HCT116 (cell line): ENCODE measurements at regions not wholly inside any gene's neighbourhood (a gene's known extent, or its start where the extent isn't known, plus 50 kb on each side); places are given as distances from the start of the nearest gene placed in this dataset.

Experiments
- ATAC-seq: fragments of 200-7000 bp; cut with Tn5 transposase; 2 replicates; pipeline ENCODE4 v1.9.1; 2020; ENCODE audit warnings: mild to moderate bottlenecking, moderate library complexity
- BruUV-seq: library from RNA; stranded (reverse); fragments of 400-500 nt; replicated peaks from 2 replicates; lab custom pipeline; 2021; lab: Mats Ljungman, UMichigan
- CTCF ChIA-PET: fragments of 300-600 bp; sonication (Branson Sonifier 250); formaldehyde crosslinking; loops from one replicate; lab custom pipeline; 2021; ENCODE audit warnings: antibody characterized with exemption; lab: Charles Lee
- POLR2A ChIA-PET: fragments of 300-600, 350-600 bp; sonication (Branson Sonifier 250); formaldehyde crosslinking; loops from one replicate; lab custom pipeline; 2021; ENCODE audit warnings: antibody characterized with exemption; lab: Charles Lee
- RAD21 ChIA-PET, 2 experiments: fragments of 300-600 bp; sonication (Branson Sonifier 250); formaldehyde crosslinking; loops; one replicate each; lab custom pipeline; 2023; ENCODE audit warnings: low total read pairs in 2 of 2; ENCODE audit not compliant: uncharacterized antibody in 2 of 2, unreplicated experiment in 2 of 2, low non-redundant PET in 1 of 2; lab: Charles Lee
- DNase-seq: peaks from one replicate; pipeline ENCODE4 v3.0.0-alpha.2; 2010; ENCODE audit warnings: low read depth, low spot score
- H2AFZ ChIP-seq: fragments of 200-600 bp; shearing (Covaris generic), sonication (generic); 2 replicates; pipeline ENCODE4 v1.6.1; 2017; ENCODE audit warnings: low read depth, mixed run types, mixed read lengths, antibody characterized with exemption, low read length; ENCODE audit not compliant: poor library complexity, severe bottlenecking
- H3K27ac ChIP-seq: 2 replicates; pipeline ENCODE4 v1.5.1; 2012; ENCODE audit warnings: low read depth, low read length
- H3K27me3 ChIP-seq: fragments of 200-600 bp; sonication (generic); 2 replicates; pipeline ENCODE4 v1.6.1; 2016; ENCODE audit warnings: mixed run types, low read length, mixed read lengths; ENCODE audit not compliant: insufficient read depth
- H3K36me3 ChIP-seq, 2 experiments: fragments of 200-500 bp in 1 of 2; fragments of 200-600 bp in 1 of 2; sonication (Bioruptor generic) in 1 of 2; sonication (generic) in 1 of 2; 2 replicates each; pipeline versions ENCODE4 v1.5.1 to v1.6.1; 2014 to 2016; ENCODE audit warnings: low read length in 2 of 2, inconsistent platforms in 1 of 2, mixed read lengths in 1 of 2, mixed run types in 1 of 2; ENCODE audit not compliant: insufficient read depth in 2 of 2, control insufficient read depth in 1 of 2
- H3K4me1 ChIP-seq, 2 experiments: fragments of 200-600 bp in 1 of 2; sonication (generic) in 1 of 2; 2 replicates each; pipeline versions ENCODE4 v1.5.1 to v1.6.1; 2012 to 2017; ENCODE audit warnings: low read length in 2 of 2, inconsistent platforms in 1 of 2, mild to moderate bottlenecking in 1 of 2, mixed read lengths in 1 of 2, mixed run types in 1 of 2, moderate library complexity in 1 of 2; ENCODE audit not compliant: insufficient read depth in 2 of 2, control insufficient read depth in 1 of 2
- H3K4me2 ChIP-seq: fragments of 200-600 bp; sonication (generic); 2 replicates; pipeline ENCODE4 v1.6.1; 2017; ENCODE audit warnings: mixed run types, low read length, mixed read lengths
- H3K4me3 ChIP-seq, 2 experiments: fragments of 200-600 bp in 1 of 2; sonication (generic) in 1 of 2; replicated peaks in 1 of 2; 2 replicates each; pipeline ENCODE4 v1.5.1; 2011 to 2016; ENCODE audit warnings: low read length in 2 of 2, control low read depth in 1 of 2, low read depth in 1 of 2, mild to moderate bottlenecking in 1 of 2, mixed read lengths in 1 of 2, mixed run types in 1 of 2
- H3K79me2 ChIP-seq: fragments of 200-600 bp; sonication (generic); 2 replicates; pipeline ENCODE4 v1.6.1; 2017; ENCODE audit warnings: mild to moderate bottlenecking, mixed run types, low read length, moderate library complexity, mixed read lengths; ENCODE audit not compliant: insufficient read depth
- H3K9ac ChIP-seq: fragments of 200-600 bp; sonication (generic); 2 replicates; pipeline ENCODE4 v1.6.1; 2016; ENCODE audit warnings: low read length, mixed read lengths
- H3K9me2 ChIP-seq: fragments of 200-600 bp; sonication (generic), shearing (Covaris generic); 2 replicates; pipeline ENCODE4 v1.6.1; 2017; ENCODE audit warnings: mixed run types, mild to moderate bottlenecking, moderate library complexity; ENCODE audit not compliant: insufficient read depth
- H3K9me3 ChIP-seq, 2 experiments: fragments of 200-500 bp in 1 of 2; fragments of 200-600 bp in 1 of 2; sonication (Bioruptor generic) in 1 of 2; sonication (generic) in 1 of 2; 2 replicates each; pipeline ENCODE4 v1.6.1; 2014 to 2017; ENCODE audit warnings: low read length in 2 of 2, mixed read lengths in 2 of 2, inconsistent platforms in 1 of 2, low read depth in 1 of 2, mild to moderate bottlenecking in 1 of 2, mixed run types in 1 of 2, moderate library complexity in 1 of 2; ENCODE audit not compliant: control insufficient read depth in 1 of 2, insufficient read depth in 1 of 2
- H4K20me1 ChIP-seq: fragments of 200-600 bp; sonication (generic), shearing (Covaris generic); 2 replicates; pipeline ENCODE4 v1.6.1; 2017; ENCODE audit warnings: mixed run types, mild to moderate bottlenecking, moderate library complexity; ENCODE audit not compliant: insufficient read depth
- CBX3 ChIP-seq: IDR thresholded peaks from 2 replicates; pipeline ENCODE4 v1.6.1; 2012; ENCODE audit warnings: low read depth
- CEBPB ChIP-seq: IDR thresholded peaks from 2 replicates; pipeline ENCODE4 v1.6.1; 2012; ENCODE audit warnings: low read depth
- CTCF ChIP-seq, 3 experiments: fragments of 200-600 bp in 1 of 3; sonication (generic) in 1 of 3; IDR thresholded peaks in 2 of 3; conservative IDR thresholded peaks in 1 of 3; 2 replicates each; pipeline ENCODE4 v1.5.1; 2012 to 2017; ENCODE audit warnings: low read depth in 2 of 3, low read length in 2 of 3, antibody characterized with exemption in 1 of 3, borderline replicate concordance in 1 of 3, control low read depth in 1 of 3, mild to moderate bottlenecking in 1 of 3, mixed read lengths in 1 of 3, mixed run types in 1 of 3, moderate library complexity in 1 of 3; ENCODE audit not compliant: insufficient read depth in 1 of 3
- EGR1 ChIP-seq: IDR thresholded peaks from 2 replicates; pipeline ENCODE4 v1.6.1; 2012; ENCODE audit warnings: low read depth
- ELF1 ChIP-seq: IDR thresholded peaks from 2 replicates; pipeline ENCODE4 v1.6.1; 2012; ENCODE audit warnings: low read depth, borderline replicate concordance
- EZH2 ChIP-seq: fragments of 200-600 bp; sonication (generic); IDR thresholded peaks from 2 replicates; pipeline ENCODE4 v1.6.1; 2017; ENCODE audit warnings: antibody characterized with exemption, mixed run types
- JUND ChIP-seq: IDR thresholded peaks from 2 replicates; pipeline ENCODE4 v1.6.1; 2012
- MAX ChIP-seq: IDR thresholded peaks from 2 replicates; pipeline ENCODE4 v1.6.1; 2012
- POLR2A ChIP-seq: IDR thresholded peaks from 2 replicates; pipeline ENCODE4 v1.7.0; 2011; ENCODE audit warnings: borderline replicate concordance; ENCODE audit not compliant: insufficient read depth, insufficient read length; ENCODE audit errors: extremely low read depth
- POLR2AphosphoS5 ChIP-seq: IDR thresholded peaks from 2 replicates; pipeline ENCODE4 v1.6.1; 2011; ENCODE audit warnings: mild to moderate bottlenecking, low read depth, low read length, moderate library complexity
- RAD21 ChIP-seq: IDR thresholded peaks from 2 replicates; pipeline ENCODE4 v1.6.1; 2012; ENCODE audit warnings: low read depth, mild to moderate bottlenecking
- SIN3A ChIP-seq: IDR thresholded peaks from 2 replicates; pipeline ENCODE4 v1.6.1; 2012; ENCODE audit warnings: low read depth
- SP1 ChIP-seq: IDR thresholded peaks from 2 replicates; pipeline ENCODE4 v1.6.1; 2012; ENCODE audit warnings: low read depth
- TCF7L2 ChIP-seq: IDR thresholded peaks from 2 replicates; pipeline ENCODE4 v1.7.0; 2011; ENCODE audit warnings: borderline replicate concordance, inconsistent platforms; ENCODE audit not compliant: insufficient read depth, insufficient read length; ENCODE audit errors: extremely low read depth
- ZFX ChIP-seq: fragments of 450-650 bp; IDR thresholded peaks from 2 replicates; pipeline ENCODE4 v1.6.1; 2017
- ZNF274 ChIP-seq: fragments of 200-500 bp; sonication (Bioruptor generic); IDR thresholded peaks from 2 replicates; pipeline ENCODE4 v1.6.1; 2014; ENCODE audit warnings: mild to moderate bottlenecking, low read depth, low read length, inconsistent platforms
- intact Hi-C: fragments of 100-400 bp; cut with micrococcal nuclease; formaldehyde crosslinking; loops from 2 replicates; pipeline ENCODE4 v1.10.0; 2022
- TF ChIP-seq, protein P1 (sequence below): IDR thresholded peaks from 2 replicates; pipeline ENCODE4 v1.6.1; 2012; ENCODE audit warnings: low read depth

DNA sequence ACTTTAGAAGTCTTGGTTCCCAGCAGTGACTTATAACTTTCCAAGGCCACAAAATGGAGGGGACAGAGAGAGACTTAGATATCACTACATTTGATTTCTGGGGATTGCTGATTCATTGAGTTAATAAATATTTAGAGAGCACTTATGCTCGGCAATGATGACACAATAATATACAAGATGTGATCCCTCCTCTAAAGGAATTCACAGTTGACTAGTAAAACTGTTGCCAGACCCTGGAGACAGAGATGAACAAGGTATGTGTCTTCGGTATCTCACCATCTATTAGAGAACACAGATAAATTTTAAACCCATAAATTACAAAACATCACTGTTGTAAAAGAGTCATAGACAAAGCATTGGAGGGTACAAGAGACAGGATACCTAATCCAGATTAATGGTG, 437.5 kb downstream of the FOXO1 start:
- no peak overlapping the region for H3K4me3 ChIP-seq
- H3K27me3 ChIP-seq = no peaks in the 10 kb centered on the region; the same call in 1 of the 2 replicates
- DNase-seq = no peak
- ATAC-seq = no peak
- no peaks in the 10 kb centered on the region for H3K9me3 ChIP-seq
- no peaks in the 10 kb centered on the region for H3K4me1 ChIP-seq
- TF ChIP-seq EZH2 = no peak
- TF ChIP-seq RAD21 = no peak
- TF ChIP-seq SP1 = no peak
- TF ChIP-seq CTCF (IDR thresholded peaks at IDR 0.05 in 2 of 3, conservative IDR thresholded peaks at IDR 0.05 in 1 of 3; ENCODE audit: borderline replicate concordance in 1 of 3, insufficient read depth in 1 of 3, low read depth in 2 of 3, low read length in 2 of 3) = no peak
- no peak for TF ChIP-seq TCF7L2
- intact Hi-C loops = no loop called here
- no TSS peak for BruUV-seq
- H3K9ac ChIP-seq = no peak overlapping the region
- POLR2A ChIA-PET = no interaction called here
- H2AFZ ChIP-seq = no peak overlapping the region
- no peaks in the 10 kb centered on the region for H4K20me1 ChIP-seq
- no peaks in the 10 kb centered on the region for H3K9me2 ChIP-seq
- H3K27ac ChIP-seq = no peak overlapping the region
- no peaks in the 10 kb centered on the region for H3K36me3 ChIP-seq
- no peak overlapping the region for H3K4me2 ChIP-seq
- H3K79me2 ChIP-seq = no peaks in the 10 kb centered on the region
- CTCF ChIA-PET = no interaction called here
- RAD21 ChIA-PET = no interaction called here

GRCh38 chr13:40230833-40231266, 435.6 kb downstream of the FOXO1 start:
- no TSS peak for BruUV-seq
- intact Hi-C loops = no loop called here
- Histone ChIP-seq H2AFZ (no peak overlapping the region), H3K79me2 (no peaks in the 10 kb centered on the region), H3K9me2 (no peaks in the 10 kb centered on the region), H3K9ac (no peak overlapping the region), H3K27ac (no peak overlapping the region), H3K4me2 (no peak overlapping the region), H3K4me1 (no peaks in the 10 kb centered on the region), H3K4me3 (no peak overlapping the region), H3K9me3 (no peaks in the 10 kb centered on the region), H4K20me1 (no peaks in the 10 kb centered on the region), H3K36me3 (no peaks in the 10 kb centered on the region)
- ChIA-PET POLR2A (no interaction called here), RAD21 (no interaction called here), CTCF (no interaction called here)
- ATAC-seq (no peak), DNase-seq (no peak)
- TF ChIP-seq ZNF274 = no peak
- no peak for TF ChIP-seq CEBPB
- no peak for TF ChIP-seq POLR2AphosphoS5
- TF ChIP-seq CBX3 = no peak
- no peak for TF ChIP-seq ELF1
- no peak for TF ChIP-seq POLR2A
- no peak for TF ChIP-seq JUND
- TF ChIP-seq ZFX = no peak
- no peak for TF ChIP-seq SP1
- TF ChIP-seq MAX = no peak
- TF ChIP-seq RAD21 = no peak
- TF ChIP-seq, protein P1, sequence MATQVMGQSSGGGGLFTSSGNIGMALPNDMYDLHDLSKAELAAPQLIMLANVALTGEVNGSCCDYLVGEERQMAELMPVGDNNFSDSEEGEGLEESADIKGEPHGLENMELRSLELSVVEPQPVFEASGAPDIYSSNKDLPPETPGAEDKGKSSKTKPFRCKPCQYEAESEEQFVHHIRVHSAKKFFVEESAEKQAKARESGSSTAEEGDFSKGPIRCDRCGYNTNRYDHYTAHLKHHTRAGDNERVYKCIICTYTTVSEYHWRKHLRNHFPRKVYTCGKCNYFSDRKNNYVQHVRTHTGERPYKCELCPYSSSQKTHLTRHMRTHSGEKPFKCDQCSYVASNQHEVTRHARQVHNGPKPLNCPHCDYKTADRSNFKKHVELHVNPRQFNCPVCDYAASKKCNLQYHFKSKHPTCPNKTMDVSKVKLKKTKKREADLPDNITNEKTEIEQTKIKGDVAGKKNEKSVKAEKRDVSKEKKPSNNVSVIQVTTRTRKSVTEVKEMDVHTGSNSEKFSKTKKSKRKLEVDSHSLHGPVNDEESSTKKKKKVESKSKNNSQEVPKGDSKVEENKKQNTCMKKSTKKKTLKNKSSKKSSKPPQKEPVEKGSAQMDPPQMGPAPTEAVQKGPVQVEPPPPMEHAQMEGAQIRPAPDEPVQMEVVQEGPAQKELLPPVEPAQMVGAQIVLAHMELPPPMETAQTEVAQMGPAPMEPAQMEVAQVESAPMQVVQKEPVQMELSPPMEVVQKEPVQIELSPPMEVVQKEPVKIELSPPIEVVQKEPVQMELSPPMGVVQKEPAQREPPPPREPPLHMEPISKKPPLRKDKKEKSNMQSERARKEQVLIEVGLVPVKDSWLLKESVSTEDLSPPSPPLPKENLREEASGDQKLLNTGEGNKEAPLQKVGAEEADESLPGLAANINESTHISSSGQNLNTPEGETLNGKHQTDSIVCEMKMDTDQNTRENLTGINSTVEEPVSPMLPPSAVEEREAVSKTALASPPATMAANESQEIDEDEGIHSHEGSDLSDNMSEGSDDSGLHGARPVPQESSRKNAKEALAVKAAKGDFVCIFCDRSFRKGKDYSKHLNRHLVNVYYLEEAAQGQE = no peak
- no peak for TF ChIP-seq TCF7L2
- no peak for TF ChIP-seq EGR1
- TF ChIP-seq SIN3A = no peak
- TF ChIP-seq, all 23 proteins: peak for 0
- no peaks in the 10 kb centered on the region for H3K27me3 ChIP-seq
